Ishikawa (cell line): ENCODE measurements at regions not wholly inside any gene's neighbourhood (a gene's known extent, or its start where the extent isn't known, plus 50 kb on each side); places are given as distances from the start of the nearest gene placed in this dataset.

Source experiments
- CREB1 ChIP-seq: IDR thresholded peaks from 2 replicates; pipeline ENCODE4 v1.6.1; 2012; ENCODE audit warnings: low read depth
- EP300 ChIP-seq: IDR thresholded peaks from 2 replicates; pipeline ENCODE4 v1.6.1; 2012; ENCODE audit warnings: borderline replicate concordance
- TAF1 ChIP-seq: IDR thresholded peaks from 2 replicates; pipeline ENCODE4 v1.6.1; 2012; ENCODE audit warnings: low read depth, mild to moderate bottlenecking
- TEAD4 ChIP-seq: IDR thresholded peaks from 2 replicates; pipeline ENCODE4 v1.6.1; 2012
- YY1 ChIP-seq: IDR thresholded peaks from 2 replicates; pipeline ENCODE4 v1.6.1; 2012; ENCODE audit warnings: low read depth
- ZBTB7A ChIP-seq: IDR thresholded peaks from 2 replicates; pipeline ENCODE4 v1.6.1; 2012; ENCODE audit warnings: low read depth
- TF ChIP-seq, protein P1 (sequence below): IDR thresholded peaks from 2 replicates; pipeline ENCODE4 v1.6.1; 2012; ENCODE audit warnings: low read depth, mild to moderate bottlenecking

DNA sequence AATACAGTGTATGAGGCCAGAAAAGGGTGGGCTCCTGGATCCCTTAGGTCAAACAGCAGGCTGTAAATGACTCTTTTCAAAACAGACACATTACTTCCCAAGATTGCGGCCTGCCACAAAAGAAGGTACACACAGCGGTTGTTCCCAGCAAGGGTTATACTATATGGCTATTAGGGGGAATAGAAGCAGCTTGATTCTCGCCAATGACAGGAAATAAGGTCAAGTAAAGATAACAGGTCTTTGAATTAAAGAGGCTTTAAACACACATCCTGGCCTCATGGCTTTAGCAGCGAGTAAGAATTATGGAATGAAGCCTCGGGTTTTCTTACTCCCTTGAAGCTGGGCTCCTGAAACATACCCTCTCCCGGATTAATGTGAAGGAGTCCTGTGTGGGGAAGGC lies 58.3 kb downstream of the CYP26A1 start:
- TF ChIP-seq, protein P1, sequence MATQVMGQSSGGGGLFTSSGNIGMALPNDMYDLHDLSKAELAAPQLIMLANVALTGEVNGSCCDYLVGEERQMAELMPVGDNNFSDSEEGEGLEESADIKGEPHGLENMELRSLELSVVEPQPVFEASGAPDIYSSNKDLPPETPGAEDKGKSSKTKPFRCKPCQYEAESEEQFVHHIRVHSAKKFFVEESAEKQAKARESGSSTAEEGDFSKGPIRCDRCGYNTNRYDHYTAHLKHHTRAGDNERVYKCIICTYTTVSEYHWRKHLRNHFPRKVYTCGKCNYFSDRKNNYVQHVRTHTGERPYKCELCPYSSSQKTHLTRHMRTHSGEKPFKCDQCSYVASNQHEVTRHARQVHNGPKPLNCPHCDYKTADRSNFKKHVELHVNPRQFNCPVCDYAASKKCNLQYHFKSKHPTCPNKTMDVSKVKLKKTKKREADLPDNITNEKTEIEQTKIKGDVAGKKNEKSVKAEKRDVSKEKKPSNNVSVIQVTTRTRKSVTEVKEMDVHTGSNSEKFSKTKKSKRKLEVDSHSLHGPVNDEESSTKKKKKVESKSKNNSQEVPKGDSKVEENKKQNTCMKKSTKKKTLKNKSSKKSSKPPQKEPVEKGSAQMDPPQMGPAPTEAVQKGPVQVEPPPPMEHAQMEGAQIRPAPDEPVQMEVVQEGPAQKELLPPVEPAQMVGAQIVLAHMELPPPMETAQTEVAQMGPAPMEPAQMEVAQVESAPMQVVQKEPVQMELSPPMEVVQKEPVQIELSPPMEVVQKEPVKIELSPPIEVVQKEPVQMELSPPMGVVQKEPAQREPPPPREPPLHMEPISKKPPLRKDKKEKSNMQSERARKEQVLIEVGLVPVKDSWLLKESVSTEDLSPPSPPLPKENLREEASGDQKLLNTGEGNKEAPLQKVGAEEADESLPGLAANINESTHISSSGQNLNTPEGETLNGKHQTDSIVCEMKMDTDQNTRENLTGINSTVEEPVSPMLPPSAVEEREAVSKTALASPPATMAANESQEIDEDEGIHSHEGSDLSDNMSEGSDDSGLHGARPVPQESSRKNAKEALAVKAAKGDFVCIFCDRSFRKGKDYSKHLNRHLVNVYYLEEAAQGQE, result no peak
- TF ChIP-seq YY1 (no peak), ZBTB7A (no peak), EP300 (no peak), CREB1 (no peak), TEAD4 (no peak), TAF1 (no peak)
